Tongue (tissue), 1 donor: ENCODE measurements at regions not wholly inside any gene's neighbourhood (a gene's known extent, or its start where the extent isn't known, plus 50 kb on each side); places are given as distances from the start of the nearest gene placed in this dataset.
"Not testable (repeated sequence)": the region's sequence is repeated elsewhere in the genome, so short reads cannot be mapped to it uniquely, and the experiment has no call there.

Experiments
- DNase-seq: peaks from one replicate; pipeline ENCODE4 v3.0.0-alpha.2; 2015

GRCh38 chr2:192412866-192413265, 218.1 kb upstream of the TMEFF2 start:
- DNase-seq = not testable (repeated sequence)

GRCh38 chr2:192412394-192412793, 217.7 kb upstream of the TMEFF2 start:
- no peak for DNase-seq

- no peak for DNase-seq
Observed at GRCh38 chr2:192411755-192412154, 217.0 kb upstream of the TMEFF2 start.

- no peak for DNase-seq
Observed at GRCh38 chr2:192410319-192410718, 215.6 kb upstream of the TMEFF2 start.

GRCh38 chr2:192407692-192408091, 213.0 kb upstream of the TMEFF2 start:
- DNase-seq = no peak

- no peak for DNase-seq
Observed at GRCh38 chr2:192398236-192398635, 203.5 kb upstream of the TMEFF2 start.

- no peak for DNase-seq
Observed at GRCh38 chr2:192394605-192395004, 199.9 kb upstream of the TMEFF2 start.

- DNase-seq = no peak
Observed at GRCh38 chr2:192391041-192391440, 196.3 kb upstream of the TMEFF2 start.

GRCh38 chr2:192390401-192390800, 195.7 kb upstream of the TMEFF2 start:
- no peak for DNase-seq

- DNase-seq = not testable (repeated sequence)
Observed at GRCh38 chr2:192384191-192384590, 189.5 kb upstream of the TMEFF2 start.

GRCh38 chr2:192381082-192381481, 186.3 kb upstream of the TMEFF2 start:
- no peak for DNase-seq

- no peak for DNase-seq
Observed at GRCh38 chr2:192379736-192380135, 185.0 kb upstream of the TMEFF2 start.

GRCh38 chr2:192377173-192377572, 182.4 kb upstream of the TMEFF2 start:
- DNase-seq = no peak

GRCh38 chr2:192373754-192374153, 179.0 kb upstream of the TMEFF2 start:
- no peak for DNase-seq

GRCh38 chr2:192373221-192373620, 178.5 kb upstream of the TMEFF2 start:
- no peak for DNase-seq

GRCh38 chr2:192369969-192370368, 175.2 kb upstream of the TMEFF2 start:
- no peak for DNase-seq

GRCh38 chr2:192357217-192357616, 162.5 kb upstream of the TMEFF2 start:
- DNase-seq = no peak

- no peak for DNase-seq
Observed at GRCh38 chr2:192354512-192355244, 159.9 kb upstream of the TMEFF2 start.

- no peak for DNase-seq
Observed at GRCh38 chr2:192347542-192347941, 152.8 kb upstream of the TMEFF2 start.

- no peak for DNase-seq
Observed at GRCh38 chr2:192345287-192345686, 150.6 kb upstream of the TMEFF2 start.

GRCh38 chr2:192333642-192334041, 138.9 kb upstream of the TMEFF2 start:
- no peak for DNase-seq

GRCh38 chr2:192328297-192328696, 133.6 kb upstream of the TMEFF2 start:
- DNase-seq = no peak

- DNase-seq = no peak
Observed at GRCh38 chr2:192327576-192327975, 132.8 kb upstream of the TMEFF2 start.

GRCh38 chr2:192315543-192315942, 120.8 kb upstream of the TMEFF2 start:
- DNase-seq = no peak
